Suprapubic skin (tissue), 4 donors: ENCODE measurements at regions not wholly inside any gene's neighbourhood (a gene's known extent, or its start where the extent isn't known, plus 50 kb on each side); places are given as distances from the start of the nearest gene placed in this dataset.

Experiments used
- DNase-seq, 2 donors: peaks; one replicate each; pipeline ENCODE4 v3.0.0-alpha.2; 2019; ENCODE audit warnings: low spot score in 2 of 2
- H3K27ac ChIP-seq: fragments of 200-600 bp; sonication (generic); one replicate; pipeline ENCODE4 v1.5.1; 2019
- H3K27me3 ChIP-seq: fragments of 200-600 bp; sonication (generic); one replicate; pipeline ENCODE4 v1.5.1; 2019
- H3K36me3 ChIP-seq: fragments of 200-600 bp; sonication (generic); one replicate; pipeline ENCODE4 v1.5.1; 2019
- H3K4me1 ChIP-seq: fragments of 200-600 bp; sonication (generic); one replicate; pipeline ENCODE4 v1.5.1; 2019
- H3K4me3 ChIP-seq: fragments of 200-600 bp; sonication (generic); one replicate; pipeline ENCODE4 v1.5.1; 2019; ENCODE audit warnings: mild to moderate bottlenecking
- H3K9me3 ChIP-seq: fragments of 200-600 bp; sonication (generic); one replicate; pipeline ENCODE4 v1.5.1; 2019
- CTCF ChIP-seq, 2 donors: fragments of 200-600 bp in 1 of 2; fragments of 450-650 bp in 1 of 2; sonication (generic) in 1 of 2; IDR thresholded peaks; one replicate each; pipeline ENCODE4 v1.5.1; 2016 to 2019; ENCODE audit warnings: antibody characterized with exemption in 2 of 2, mild to moderate bottlenecking in 1 of 2, moderate library complexity in 1 of 2
- EP300 ChIP-seq: sonication (generic); formaldehyde crosslinking; IDR thresholded peaks from one replicate; pipeline ENCODE4 v1.6.1; 2017; ENCODE audit warnings: antibody characterized with exemption
- POLR2A ChIP-seq, 2 donors: fragments of 450-650 bp; IDR thresholded peaks; one replicate each; pipeline ENCODE4 v1.6.1; 2017; ENCODE audit warnings: antibody characterized with exemption in 2 of 2, mild to moderate bottlenecking in 2 of 2, moderate library complexity in 2 of 2
- POLR2AphosphoS5 ChIP-seq, 3 donors: sonication (generic); formaldehyde crosslinking; IDR thresholded peaks; one replicate each; pipeline ENCODE4 v1.6.1; 2017; ENCODE audit warnings: antibody characterized with exemption in 3 of 3
- WGBS: methylation state at CpG from one replicate; pipeline ENCODE4 v1.1.5; 2018; 5-methylcytosine and 5-hydroxymethylcytosine counted together

GRCh38 chr4:18262832-18263231 is 241.3 kb upstream of the LCORL start:
- DNase-seq, result no peak
- TF ChIP-seq POLR2AphosphoS5 (IDR thresholded peaks at IDR 0.05) (no peak), EP300 (no peak), POLR2A (IDR thresholded peaks at IDR 0.05) (no peak)
- H3K4me3 ChIP-seq, result no peak overlapping the region
- H3K4me1 ChIP-seq, result no peaks in the 10 kb centered on the region
- no peaks in the 10 kb centered on the region for H3K36me3 ChIP-seq
- WGBS, result 80% methylated on average over 3 of the region's 3 CpGs
- H3K27me3 ChIP-seq, result no peaks in the 10 kb centered on the region
- no peak overlapping the region for H3K27ac ChIP-seq
- H3K9me3 ChIP-seq, result no peaks in the 10 kb centered on the region

- no peaks in the 10 kb centered on the region for H3K27me3 ChIP-seq
- no peaks in the 10 kb centered on the region for H3K9me3 ChIP-seq
- H3K4me1 ChIP-seq, result no peaks in the 10 kb centered on the region
- TF ChIP-seq POLR2AphosphoS5 (IDR thresholded peaks at IDR 0.05), result no peak
- no peak for TF ChIP-seq POLR2A (IDR thresholded peaks at IDR 0.05)
- no peak for TF ChIP-seq EP300
- TF ChIP-seq CTCF (IDR thresholded peaks at IDR 0.05), result no peak
- H3K27ac ChIP-seq, result no peak overlapping the region
- H3K36me3 ChIP-seq, result no peaks in the 10 kb centered on the region
- 47% methylated on average over 1 of the region's 1 CpG for WGBS
- H3K4me3 ChIP-seq, result no peak overlapping the region
- no peak for DNase-seq
Observed at GRCh38 chr4:18252052-18252451, 230.5 kb upstream of the LCORL start.

- no peak overlapping the region for H3K27ac ChIP-seq
- DNase-seq, result no peak
- TF ChIP-seq CTCF (IDR thresholded peaks at IDR 0.05) (no peak), POLR2AphosphoS5 (IDR thresholded peaks at IDR 0.05) (no peak), EP300 (no peak), POLR2A (IDR thresholded peaks at IDR 0.05) (no peak)
- no peaks in the 10 kb centered on the region for H3K4me1 ChIP-seq
- H3K4me3 ChIP-seq, result no peak overlapping the region
- no peaks in the 10 kb centered on the region for H3K27me3 ChIP-seq
- no peaks in the 10 kb centered on the region for H3K36me3 ChIP-seq
- H3K9me3 ChIP-seq, result no peaks in the 10 kb centered on the region
Observed at GRCh38 chr4:18250564-18250963, 229.0 kb upstream of the LCORL start.

- H3K36me3 ChIP-seq, result no peaks in the 10 kb centered on the region
- no peaks in the 10 kb centered on the region for H3K4me1 ChIP-seq
- no peak for DNase-seq
- no peaks in the 10 kb centered on the region for H3K27me3 ChIP-seq
- TF ChIP-seq EP300, result no peak
- no peak for TF ChIP-seq POLR2A (IDR thresholded peaks at IDR 0.05)
- no peak for TF ChIP-seq POLR2AphosphoS5 (IDR thresholded peaks at IDR 0.05)
- TF ChIP-seq CTCF (IDR thresholded peaks at IDR 0.05), result no peak
- H3K4me3 ChIP-seq, result no peak overlapping the region
- 94% methylated on average over 2 of the region's 2 CpGs for WGBS
- no peak overlapping the region for H3K27ac ChIP-seq
- no peaks in the 10 kb centered on the region for H3K9me3 ChIP-seq
Observed at GRCh38 chr4:18248611-18249010, 227.1 kb upstream of the LCORL start.

- WGBS, result 47% methylated on average over 4 of the region's 4 CpGs
- no peak for DNase-seq
- Histone ChIP-seq H3K9me3 (no peaks in the 10 kb centered on the region), H3K27me3 (no peaks in the 10 kb centered on the region), H3K4me1 (no peaks in the 10 kb centered on the region), H3K36me3 (no peaks in the 10 kb centered on the region), H3K27ac (no peak overlapping the region), H3K4me3 (no peak overlapping the region)
- TF ChIP-seq POLR2A (IDR thresholded peaks at IDR 0.05), result no peak
- no peak for TF ChIP-seq POLR2AphosphoS5 (IDR thresholded peaks at IDR 0.05)
- no peak for TF ChIP-seq EP300
- TF ChIP-seq CTCF (IDR thresholded peaks at IDR 0.05), result no peak
Observed at GRCh38 chr4:18247189-18247588, 225.6 kb upstream of the LCORL start.
